ENCODE measurements at regions not wholly inside any gene's neighbourhood (a gene's known extent, or its start where the extent isn't known, plus 50 kb on each side); places are given as distances from the start of the nearest gene placed in this dataset.

- TF ChIP-seq, protein P1, sequence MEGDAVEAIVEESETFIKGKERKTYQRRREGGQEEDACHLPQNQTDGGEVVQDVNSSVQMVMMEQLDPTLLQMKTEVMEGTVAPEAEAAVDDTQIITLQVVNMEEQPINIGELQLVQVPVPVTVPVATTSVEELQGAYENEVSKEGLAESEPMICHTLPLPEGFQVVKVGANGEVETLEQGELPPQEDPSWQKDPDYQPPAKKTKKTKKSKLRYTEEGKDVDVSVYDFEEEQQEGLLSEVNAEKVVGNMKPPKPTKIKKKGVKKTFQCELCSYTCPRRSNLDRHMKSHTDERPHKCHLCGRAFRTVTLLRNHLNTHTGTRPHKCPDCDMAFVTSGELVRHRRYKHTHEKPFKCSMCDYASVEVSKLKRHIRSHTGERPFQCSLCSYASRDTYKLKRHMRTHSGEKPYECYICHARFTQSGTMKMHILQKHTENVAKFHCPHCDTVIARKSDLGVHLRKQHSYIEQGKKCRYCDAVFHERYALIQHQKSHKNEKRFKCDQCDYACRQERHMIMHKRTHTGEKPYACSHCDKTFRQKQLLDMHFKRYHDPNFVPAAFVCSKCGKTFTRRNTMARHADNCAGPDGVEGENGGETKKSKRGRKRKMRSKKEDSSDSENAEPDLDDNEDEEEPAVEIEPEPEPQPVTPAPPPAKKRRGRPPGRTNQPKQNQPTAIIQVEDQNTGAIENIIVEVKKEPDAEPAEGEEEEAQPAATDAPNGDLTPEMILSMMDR (IDR thresholded peaks at IDR 0.05) = no peak
- no peak for TF ChIP-seq POLR2A (IDR thresholded peaks at IDR 0.05)
Observed at GRCh38 chr5:126365446-126366198, 57.6 kb upstream of the GRAMD2B start.
